HAP-1 (cell line): ENCODE measurements at regions not wholly inside any gene's neighbourhood (a gene's known extent, or its start where the extent isn't known, plus 50 kb on each side); places are given as distances from the start of the nearest gene placed in this dataset.
A peak's percentile ranks its signal among the peaks of the same experiment; 100 is the strongest.

ENCODE experiments used
- DNase-seq, 2 experiments: peaks; one replicate each; pipeline ENCODE4 v3.0.0-alpha.2; 2016 to 2020; ENCODE audit warnings: low spot score in 2 of 2
- H3K27me3 ChIP-seq: fragments of 250-450 bp; sonication (Bioruptor Pico); 2 replicates; pipeline ENCODE4 v1.5.1; 2020; ENCODE audit warnings: low read depth, mild to moderate bottlenecking, moderate library complexity
- H3K36me3 ChIP-seq: fragments of 250-450 bp; sonication (Bioruptor Pico); replicated peaks from 2 replicates; pipeline ENCODE4 v1.5.1; 2020; ENCODE audit warnings: mild to moderate bottlenecking
- H3K4me1 ChIP-seq: fragments of 250-450 bp; sonication (Bioruptor Pico); 2 replicates; pipeline ENCODE4 v1.5.1; 2020; ENCODE audit warnings: mild to moderate bottlenecking
- H3K4me3 ChIP-seq: fragments of 250-450 bp; sonication (Bioruptor Pico); 2 replicates; pipeline ENCODE4 v1.5.1; 2020; ENCODE audit warnings: mild to moderate bottlenecking, moderate library complexity
- H3K9me3 ChIP-seq: fragments of 250-450 bp; sonication (Bioruptor Pico); 2 replicates; pipeline ENCODE4 v1.5.1; 2020; ENCODE audit warnings: mild to moderate bottlenecking, moderate library complexity
- in situ Hi-C: fragments of 300-500 bp; cut with MboI; formaldehyde crosslinking; loops from 3 replicates; pipeline ENCODE4 v1.14.3; 2020; ENCODE audit warnings: low sequenced_read_pairs, inconsistent platforms, mixed read lengths

DNA sequence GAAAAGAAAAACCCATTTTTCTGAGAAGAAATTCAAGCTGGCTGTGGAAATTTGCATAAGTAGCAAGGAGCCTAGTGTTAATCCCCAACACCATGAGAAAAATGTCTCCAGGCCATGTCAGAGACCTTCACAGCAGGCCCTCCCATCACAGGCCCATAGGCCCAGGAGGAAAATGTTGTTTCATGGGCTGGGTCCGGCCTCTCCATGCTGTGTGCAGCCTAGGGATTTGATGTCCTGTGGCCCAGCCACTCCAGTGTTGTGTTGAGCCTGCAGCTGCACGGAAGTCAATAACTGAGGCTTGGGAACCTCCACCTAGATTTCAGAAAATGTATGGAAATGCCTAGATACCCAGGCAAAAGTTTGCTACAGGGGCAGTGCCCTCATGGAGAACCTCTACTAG is 432.2 kb downstream of the IPO8 start:
- DNase-seq, result no peak
- Histone ChIP-seq H3K27me3 (no peaks in the 10 kb centered on the region), H3K36me3 (no peaks in the 10 kb centered on the region), H3K4me1 (no peaks in the 10 kb centered on the region), H3K9me3 (0 out of 2 replicates have a peak, but pooled peaks cover 2% of the 10 kb centered on the region), H3K4me3 (no peak overlapping the region)
- in situ Hi-C loops, result no loop called here

DNA sequence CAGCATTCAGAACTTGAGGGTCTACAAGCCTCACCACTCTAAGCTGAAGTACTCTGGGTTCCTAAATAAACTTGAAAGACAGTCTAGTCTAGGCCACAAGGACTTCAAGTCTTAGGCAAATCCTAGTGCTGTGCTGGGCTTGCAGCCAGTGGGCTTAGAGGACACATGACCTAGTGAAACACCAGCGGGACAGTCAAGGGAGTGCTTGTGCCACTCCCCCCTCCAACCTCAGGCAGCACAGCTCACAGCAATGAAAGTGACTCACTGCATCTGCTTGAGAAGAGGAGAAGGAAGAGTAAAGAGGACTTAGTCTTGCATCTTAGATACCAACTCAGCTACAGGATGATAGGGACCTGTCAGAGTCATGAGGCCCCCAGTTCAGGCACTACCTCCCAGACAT is 438.1 kb downstream of the IPO8 start:
- no peak for DNase-seq
- in situ Hi-C loops, result no loop called here
- Histone ChIP-seq H3K27me3 (no peaks in the 10 kb centered on the region), H3K4me1 (peaks cover 7% of the 10 kb centered on the region), H3K36me3 (no peaks in the 10 kb centered on the region), H3K9me3 (0 out of 2 replicates have a peak, but pooled peaks cover 2% of the 10 kb centered on the region), H3K4me3 (no peak overlapping the region)

DNA sequence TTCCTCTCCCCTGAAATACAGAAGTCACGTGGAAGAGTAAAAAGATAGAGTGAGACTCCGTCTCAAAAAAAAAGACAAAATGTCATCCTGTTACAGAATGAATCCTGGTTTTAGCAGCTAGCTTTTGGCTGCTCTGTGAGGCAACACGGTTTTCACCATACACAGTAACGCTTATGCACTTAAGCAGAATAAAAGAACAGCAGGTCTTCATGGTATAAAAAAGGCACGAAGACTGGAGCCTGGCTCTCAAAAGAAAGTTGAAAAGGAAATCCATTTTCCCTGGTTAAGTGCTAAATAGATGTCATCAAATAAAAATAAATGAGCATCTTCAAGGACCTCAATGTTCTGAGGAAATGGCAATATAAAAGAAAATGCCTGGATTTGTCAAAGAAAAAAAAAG is 444.1 kb downstream of the IPO8 start:
- DNase-seq, result no peak
- in situ Hi-C loops, result no loop called here
- Histone ChIP-seq H3K36me3 (no peaks in the 10 kb centered on the region), H3K4me1 (peaks cover 7% of the 10 kb centered on the region), H3K9me3 (no peaks in the 10 kb centered on the region), H3K27me3 (no peaks in the 10 kb centered on the region), H3K4me3 (no peak overlapping the region)

DNA sequence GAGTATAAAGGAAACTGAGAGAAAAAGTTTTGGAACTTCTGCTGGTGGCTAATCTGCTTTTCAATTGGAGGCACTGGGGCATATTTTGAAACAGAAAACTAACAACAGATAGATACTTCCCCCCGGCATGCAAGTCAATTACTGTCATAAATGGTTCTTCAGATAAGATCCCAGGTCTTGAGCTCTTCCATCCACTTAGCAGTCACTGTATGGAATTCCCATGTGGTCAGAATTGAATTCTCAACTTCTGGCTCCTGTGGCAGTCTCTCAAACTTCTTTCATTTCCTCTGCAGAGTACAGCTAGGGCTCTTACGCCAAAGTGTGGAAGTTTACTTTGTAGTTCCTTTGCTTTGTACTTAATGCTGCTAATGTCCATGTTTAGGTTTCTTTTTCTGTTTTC is 452.2 kb downstream of the IPO8 start:
- H3K4me1 ChIP-seq, result no peaks in the 10 kb centered on the region
- no peak for DNase-seq
- H3K27me3 ChIP-seq, result no peaks in the 10 kb centered on the region
- H3K36me3 ChIP-seq, result no peaks in the 10 kb centered on the region
- no peak overlapping the region for H3K4me3 ChIP-seq
- no peaks in the 10 kb centered on the region for H3K9me3 ChIP-seq
- in situ Hi-C loops, result no loop called here

DNA sequence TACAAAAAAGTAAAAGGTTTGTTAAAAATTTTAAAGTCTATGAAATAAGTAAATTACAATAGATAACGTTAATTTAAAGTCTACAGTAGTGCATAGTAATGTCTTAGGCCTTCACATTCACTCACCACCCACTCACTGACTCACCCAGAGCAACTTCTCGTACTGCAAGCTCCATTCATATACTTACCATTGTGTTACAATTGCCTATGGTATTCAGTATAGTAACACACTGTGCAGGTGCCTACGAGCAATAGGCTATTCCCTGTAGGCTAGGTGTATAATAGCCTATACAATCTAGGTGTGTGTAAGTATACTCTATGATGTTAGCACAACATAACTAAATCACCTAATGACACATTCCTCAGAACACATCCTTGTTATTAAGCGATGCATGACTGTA is 435.3 kb upstream of the TMTC1 start:
- H3K9me3 ChIP-seq, result no peaks in the 10 kb centered on the region
- H3K27me3 ChIP-seq, result no peaks in the 10 kb centered on the region
- H3K4me3 ChIP-seq, result no peak overlapping the region
- in situ Hi-C loops, result no loop called here
- no peaks in the 10 kb centered on the region for H3K36me3 ChIP-seq
- no peak for DNase-seq
- H3K4me1 ChIP-seq, result peaks cover 21% of the 10 kb centered on the region

DNA sequence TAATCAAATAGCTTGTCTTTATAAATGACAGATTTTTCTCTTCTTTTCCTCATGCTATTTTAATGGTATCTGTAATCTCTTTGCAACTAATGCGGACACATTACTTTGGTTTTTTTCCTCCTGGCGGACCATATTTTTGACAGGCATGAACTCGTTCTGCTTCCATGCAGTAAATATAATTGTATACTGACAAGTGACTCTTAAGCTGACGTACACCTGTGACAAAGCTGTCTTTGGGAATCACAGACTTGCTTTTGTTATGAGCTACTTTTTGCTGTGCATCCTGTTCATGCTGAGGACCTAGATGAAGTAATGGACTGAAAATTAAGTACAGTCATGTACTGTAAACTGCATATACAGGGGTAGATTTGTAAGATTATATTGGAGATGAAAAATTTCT is 434.3 kb upstream of the TMTC1 start:
- H3K4me1 ChIP-seq, result peaks cover 21% of the 10 kb centered on the region
- H3K27me3 ChIP-seq, result no peaks in the 10 kb centered on the region
- no peaks in the 10 kb centered on the region for H3K36me3 ChIP-seq
- DNase-seq, result no peak
- no peaks in the 10 kb centered on the region for H3K9me3 ChIP-seq
- in situ Hi-C loops, result no loop called here
- H3K4me3 ChIP-seq, result no peak overlapping the region

DNA sequence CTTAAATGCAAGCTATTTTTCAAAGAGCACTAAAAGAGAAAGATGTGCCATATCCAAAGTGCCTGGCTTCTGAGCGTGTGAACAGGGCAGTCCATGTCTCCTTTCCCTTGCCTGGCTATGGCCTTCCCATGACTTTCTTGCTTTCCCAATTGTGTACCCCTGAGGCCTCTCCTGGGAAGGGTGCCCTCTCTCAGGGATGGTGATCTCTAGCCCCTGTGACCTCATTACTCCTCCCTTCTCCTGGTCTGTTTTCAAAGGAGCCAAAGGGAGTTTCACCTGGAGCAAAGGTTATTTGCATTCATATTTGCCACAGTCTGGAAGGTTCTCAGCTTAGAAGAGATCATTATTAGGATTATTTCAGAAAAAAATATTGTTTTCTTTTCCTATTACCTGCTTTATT is 429.4 kb upstream of the TMTC1 start:
- Histone ChIP-seq H3K9me3 (no peaks in the 10 kb centered on the region), H3K4me1 (peaks cover 12% of the 10 kb centered on the region), H3K4me3 (no peak overlapping the region), H3K27me3 (no peaks in the 10 kb centered on the region), H3K36me3 (no peaks in the 10 kb centered on the region)
- DNase-seq, result no peak
- in situ Hi-C loops, result no loop called here

DNA sequence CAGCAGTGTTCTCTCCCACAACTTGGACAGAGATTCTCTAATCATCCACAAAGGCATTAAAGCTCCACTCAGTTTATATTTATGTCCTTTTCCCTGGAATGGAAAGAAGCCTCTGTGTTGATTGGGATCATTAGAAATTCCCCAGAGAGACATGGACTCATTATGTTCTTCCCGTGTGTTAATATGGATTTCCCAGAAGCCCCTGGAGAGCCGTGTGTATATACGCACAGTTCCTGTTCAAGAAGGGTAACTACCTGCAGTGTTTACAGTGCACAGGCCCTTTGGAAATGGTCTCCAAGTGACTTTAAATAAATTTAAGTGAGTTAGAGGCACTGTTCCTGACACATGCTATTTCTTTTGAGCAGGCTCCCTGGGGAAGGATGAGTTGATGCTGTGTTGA is 428.0 kb upstream of the TMTC1 start:
- in situ Hi-C loops, result no loop called here
- peaks cover 3% of the 10 kb centered on the region; the same call in 1 of the 2 replicates for H3K4me1 ChIP-seq

DNA sequence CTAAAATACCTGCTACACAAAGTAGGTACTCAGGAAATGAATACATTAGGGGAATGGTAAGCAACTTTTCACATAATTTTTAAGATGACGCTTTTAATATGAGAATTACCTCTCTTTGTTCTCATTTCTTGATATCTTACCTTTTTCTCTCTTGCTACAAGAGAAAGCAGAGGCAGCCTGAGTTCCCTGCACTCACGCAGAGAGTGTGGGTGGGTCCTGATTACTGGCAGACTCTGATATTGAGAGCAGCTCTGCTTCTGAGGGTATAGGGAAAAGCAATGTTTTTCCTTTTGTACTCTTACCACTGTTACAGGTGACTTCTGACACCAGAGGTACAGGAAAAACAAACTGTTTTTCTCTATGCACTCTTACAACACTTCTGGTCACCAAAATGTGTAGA is 420.2 kb upstream of the TMTC1 start:
- H3K36me3 ChIP-seq, result no peaks in the 10 kb centered on the region
- DNase-seq, result no peak
- H3K4me3 ChIP-seq, result no peak overlapping the region
- H3K27me3 ChIP-seq, result no peaks in the 10 kb centered on the region
- in situ Hi-C loops, result no loop called here
- peaks cover under 1% of the 10 kb centered on the region; the same call in 1 of the 2 replicates for H3K4me1 ChIP-seq
- no peaks in the 10 kb centered on the region; the same call in 1 of the 2 replicates for H3K9me3 ChIP-seq

More for the DNA sequence above, 428.0 kb upstream of the TMTC1 start:
- no peaks in the 10 kb centered on the region for H3K9me3 ChIP-seq
- H3K27me3 ChIP-seq, result no peaks in the 10 kb centered on the region
- no peaks in the 10 kb centered on the region for H3K36me3 ChIP-seq
- DNase-seq, result no peak
- H3K4me3 ChIP-seq, result no peak overlapping the region

DNA sequence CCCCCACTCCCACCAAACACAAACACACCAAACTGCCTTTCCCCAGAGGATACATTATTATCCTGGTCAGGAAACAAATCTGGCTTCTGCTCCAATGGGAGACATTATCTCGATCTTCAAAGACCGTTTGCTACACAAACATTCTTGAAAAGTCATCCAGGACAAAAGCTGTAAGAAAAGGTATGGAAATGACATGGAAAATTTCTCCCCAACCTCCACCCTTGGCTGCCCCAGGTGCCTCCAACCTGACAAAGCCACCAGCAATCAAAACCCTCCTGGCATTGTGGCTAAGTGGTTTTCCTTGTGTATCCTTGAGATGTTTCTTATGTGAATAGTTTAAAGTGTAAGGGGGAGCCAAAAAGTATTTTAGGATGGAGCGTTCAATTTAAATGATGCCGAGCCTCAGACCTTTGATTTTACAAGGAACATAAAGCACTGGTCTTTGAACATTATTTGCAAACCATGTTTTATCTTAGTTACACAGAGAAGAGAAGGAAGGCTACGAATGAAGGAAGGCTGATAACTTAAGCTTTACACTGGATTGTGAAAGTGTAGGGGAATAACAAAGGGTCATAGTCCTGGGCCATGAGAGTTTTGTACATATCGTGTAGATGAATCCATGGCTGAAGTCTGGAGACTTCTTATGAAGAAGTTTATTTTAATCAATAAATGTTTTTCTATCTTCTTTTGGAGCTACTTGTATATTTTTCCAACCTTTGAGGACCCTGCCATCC is 418.9 kb upstream of the TMTC1 start:
- Histone ChIP-seq H3K27me3 (no peaks in the 10 kb centered on the region), H3K9me3 (no peaks in the 10 kb centered on the region; the same call in 1 of the 2 replicates), H3K4me3 (no peak overlapping the region), H3K36me3 (no peaks in the 10 kb centered on the region), H3K4me1 (peaks cover 12% of the 10 kb centered on the region)
- no peak for DNase-seq
- in situ Hi-C loops, result no loop called here

DNA sequence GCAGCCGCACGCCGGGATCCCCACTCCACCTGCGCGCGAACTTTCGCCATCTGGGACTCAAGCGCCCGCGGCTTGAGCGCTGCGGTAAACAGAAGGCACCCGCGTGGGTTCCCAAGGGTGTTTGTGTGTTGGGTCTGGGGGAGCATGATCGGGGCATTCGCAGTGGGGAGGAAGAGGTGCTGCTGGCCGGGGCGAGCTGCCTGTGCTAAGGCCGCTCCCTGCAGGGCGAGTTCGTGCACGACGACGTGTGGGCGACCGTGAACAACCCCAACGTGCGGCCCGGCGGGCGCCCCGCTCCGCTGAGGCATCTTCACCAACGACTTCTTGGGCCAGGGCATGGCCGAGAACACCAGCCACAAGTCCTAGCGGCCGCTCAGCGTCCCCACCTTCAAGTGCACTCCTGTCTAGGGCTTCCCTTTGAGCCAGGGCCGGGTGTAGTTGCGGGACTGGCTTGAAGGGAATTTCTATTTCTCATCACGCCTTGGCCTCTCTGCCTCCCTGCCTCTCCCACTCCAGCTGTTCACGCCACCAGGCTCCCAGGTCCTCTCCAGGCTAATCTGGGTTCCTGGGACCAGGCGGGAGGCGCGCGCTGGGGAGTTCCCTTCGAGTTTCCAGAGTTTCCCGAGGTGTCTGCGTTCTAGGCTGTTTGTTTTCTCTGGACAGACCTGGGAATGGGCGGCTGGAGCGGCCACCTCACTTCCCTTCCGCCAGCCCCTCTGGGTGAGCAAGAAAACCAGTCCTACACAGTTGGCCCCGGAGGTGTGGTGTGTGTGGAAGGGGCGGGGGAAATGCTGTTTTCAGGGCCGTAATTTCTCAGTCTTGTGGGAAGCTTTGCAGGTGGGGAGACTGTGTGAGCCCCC is 417.8 kb upstream of the TMTC1 start:
- Histone ChIP-seq H3K27me3 (no peaks in the 10 kb centered on the region), H3K9me3 (no peaks in the 10 kb centered on the region; the same call in 1 of the 2 replicates), H3K36me3 (no peaks in the 10 kb centered on the region), H3K4me3 (no peak overlapping the region), H3K4me1 (peaks cover 17% of the 10 kb centered on the region)
- in situ Hi-C loops, result no loop called here
- no peak for DNase-seq

DNA sequence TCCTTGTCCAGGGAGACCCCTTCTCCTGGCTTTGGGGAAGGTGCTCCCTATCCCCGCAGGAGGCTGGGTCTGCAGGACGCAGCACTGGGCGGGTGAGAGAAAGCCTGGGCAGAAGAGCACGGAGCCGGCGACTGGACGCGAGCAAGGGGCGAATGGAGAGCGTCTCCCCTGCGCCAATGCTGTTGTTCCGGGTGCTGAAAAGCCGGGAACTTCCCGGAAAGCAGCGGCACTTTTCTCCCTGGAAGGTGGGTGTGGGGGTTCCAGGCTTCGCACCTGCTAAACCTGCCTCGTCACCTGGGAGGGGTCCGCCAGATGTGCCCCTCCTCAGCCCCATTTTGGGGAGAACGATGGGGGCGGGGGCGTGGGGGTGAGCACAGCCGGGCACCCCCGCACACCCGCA is 417.1 kb upstream of the TMTC1 start:
- no peaks in the 10 kb centered on the region for H3K36me3 ChIP-seq
- no peak for DNase-seq
- H3K4me1 ChIP-seq, result peaks cover 17% of the 10 kb centered on the region
- no peaks in the 10 kb centered on the region; the same call in 1 of the 2 replicates for H3K9me3 ChIP-seq
- H3K4me3 ChIP-seq, result no peak overlapping the region
- H3K27me3 ChIP-seq, result no peaks in the 10 kb centered on the region
- in situ Hi-C loops, result no loop called here

DNA sequence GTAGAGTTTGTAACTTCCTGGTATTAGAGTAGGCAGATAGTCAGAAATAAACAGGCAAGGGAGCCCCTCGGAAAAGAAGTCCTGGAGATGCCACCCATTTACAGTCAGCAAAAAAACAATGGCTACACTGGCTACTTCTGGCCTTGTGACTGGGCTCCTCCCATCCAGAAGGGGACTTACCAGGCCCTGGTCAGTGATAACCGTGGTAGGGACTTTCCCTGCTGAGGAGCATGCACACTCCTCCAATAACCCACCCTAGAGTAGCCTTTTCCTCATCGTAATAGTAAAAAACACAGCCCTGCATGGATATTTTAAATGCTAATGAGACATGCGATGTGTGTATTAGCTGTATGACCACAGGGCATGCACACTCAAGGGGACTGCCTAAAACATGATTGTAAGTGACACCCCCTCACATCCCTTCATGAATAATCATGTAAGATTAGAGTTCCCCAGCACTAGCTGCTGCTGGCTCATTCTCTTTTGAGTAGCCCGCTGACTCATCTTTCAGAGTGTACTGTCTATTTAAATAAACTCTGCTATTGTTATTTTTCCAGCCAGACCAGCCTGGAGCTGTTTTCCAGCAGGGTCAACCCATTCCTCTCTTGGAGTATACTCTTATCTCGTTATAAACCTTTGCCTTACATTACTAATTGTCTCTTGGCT is 413.8 kb upstream of the TMTC1 start:
- Histone ChIP-seq H3K4me3 (no peak overlapping the region), H3K9me3 (no peaks in the 10 kb centered on the region; the same call in 1 of the 2 replicates), H3K36me3 (no peaks in the 10 kb centered on the region), H3K4me1 (peaks cover 28% of the 10 kb centered on the region), H3K27me3 (no peaks in the 10 kb centered on the region)
- peak; percentile 53 to 56 for DNase-seq
- in situ Hi-C loops, result no loop called here
